ENCODE measurements at regions not wholly inside any gene's neighbourhood (a gene's known extent, or its start where the extent isn't known, plus 50 kb on each side); places are given as distances from the start of the nearest gene placed in this dataset.

DNA sequence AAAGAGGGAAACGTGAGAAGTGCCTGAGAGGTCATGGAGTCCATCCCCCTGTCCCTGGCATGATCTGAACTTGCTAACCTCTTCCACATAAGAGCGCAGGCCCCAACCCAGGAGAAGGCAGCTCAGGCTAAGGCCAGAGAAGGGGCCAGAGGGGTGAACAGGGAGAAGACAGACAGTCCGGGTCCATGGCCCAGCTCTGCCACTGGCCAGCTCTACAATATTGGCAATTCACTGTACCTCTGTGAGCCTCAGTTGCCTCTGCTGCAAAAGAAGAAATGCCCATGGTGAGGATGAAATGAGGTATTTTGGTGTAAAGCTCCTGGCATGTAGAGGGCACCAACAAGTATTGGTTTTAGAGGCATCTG is 72.3 kb downstream of the CAMK2N1 start:
- Histone ChIP-seq H3K4me3 (ENCODE audit: low read depth, low read length) (no peak overlapping the region), H3K36me3 (ENCODE audit: control insufficient read depth, insufficient read depth, low read length) (no peaks in the 10 kb centered on the region), H3K27me3 (ENCODE audit: control insufficient read depth, insufficient read depth, low read length) (no peaks in the 10 kb centered on the region)
- DNase-seq (ENCODE audit: low read depth) = no peak
- FAIRE-seq = no peak
- TF ChIP-seq, protein P1, sequence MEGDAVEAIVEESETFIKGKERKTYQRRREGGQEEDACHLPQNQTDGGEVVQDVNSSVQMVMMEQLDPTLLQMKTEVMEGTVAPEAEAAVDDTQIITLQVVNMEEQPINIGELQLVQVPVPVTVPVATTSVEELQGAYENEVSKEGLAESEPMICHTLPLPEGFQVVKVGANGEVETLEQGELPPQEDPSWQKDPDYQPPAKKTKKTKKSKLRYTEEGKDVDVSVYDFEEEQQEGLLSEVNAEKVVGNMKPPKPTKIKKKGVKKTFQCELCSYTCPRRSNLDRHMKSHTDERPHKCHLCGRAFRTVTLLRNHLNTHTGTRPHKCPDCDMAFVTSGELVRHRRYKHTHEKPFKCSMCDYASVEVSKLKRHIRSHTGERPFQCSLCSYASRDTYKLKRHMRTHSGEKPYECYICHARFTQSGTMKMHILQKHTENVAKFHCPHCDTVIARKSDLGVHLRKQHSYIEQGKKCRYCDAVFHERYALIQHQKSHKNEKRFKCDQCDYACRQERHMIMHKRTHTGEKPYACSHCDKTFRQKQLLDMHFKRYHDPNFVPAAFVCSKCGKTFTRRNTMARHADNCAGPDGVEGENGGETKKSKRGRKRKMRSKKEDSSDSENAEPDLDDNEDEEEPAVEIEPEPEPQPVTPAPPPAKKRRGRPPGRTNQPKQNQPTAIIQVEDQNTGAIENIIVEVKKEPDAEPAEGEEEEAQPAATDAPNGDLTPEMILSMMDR (IDR thresholded peaks at IDR 0.05; ENCODE audit: insufficient read depth, low read length, severe bottlenecking) = no peak

- no peak overlapping the region for H3K4me3 ChIP-seq (ENCODE audit: low read depth, low read length)
- TF ChIP-seq, protein P1 (IDR thresholded peaks at IDR 0.05; ENCODE audit: insufficient read depth, low read length, severe bottlenecking) = no peak
- H3K27me3 ChIP-seq (ENCODE audit: control insufficient read depth, insufficient read depth, low read length) = no peaks in the 10 kb centered on the region
- no peak for FAIRE-seq
- no peak for DNase-seq (ENCODE audit: low read depth)
- no peaks in the 10 kb centered on the region for H3K36me3 ChIP-seq (ENCODE audit: control insufficient read depth, insufficient read depth, low read length)
These were observed 72.8 kb downstream of the CAMK2N1 start for GRCh38 chr1:20413136-20413775.

GRCh38 chr1:20411196-20411980 is 74.6 kb downstream of the CAMK2N1 start:
- no peaks in the 10 kb centered on the region for H3K36me3 ChIP-seq (ENCODE audit: control insufficient read depth, insufficient read depth, low read length)
- no peak overlapping the region for H3K4me3 ChIP-seq (ENCODE audit: low read depth, low read length)
- TF ChIP-seq, protein P1 (IDR thresholded peaks at IDR 0.05; ENCODE audit: insufficient read depth, low read length, severe bottlenecking) = no peak
- DNase-seq (ENCODE audit: low read depth) (peak; percentile 88), FAIRE-seq (peak; percentile 66)
- H3K27me3 ChIP-seq (ENCODE audit: control insufficient read depth, insufficient read depth, low read length) = no peaks in the 10 kb centered on the region

GRCh38 chr1:20410503-20410902 is 75.5 kb downstream of the CAMK2N1 start:
- no peak for FAIRE-seq
- H3K27me3 ChIP-seq (ENCODE audit: control insufficient read depth, insufficient read depth, low read length) = peaks cover 3% of the 10 kb centered on the region
- no peak overlapping the region for H3K4me3 ChIP-seq (ENCODE audit: low read depth, low read length)
- TF ChIP-seq, protein P1 (IDR thresholded peaks at IDR 0.05; ENCODE audit: insufficient read depth, low read length, severe bottlenecking) = no peak
- no peaks in the 10 kb centered on the region for H3K36me3 ChIP-seq (ENCODE audit: control insufficient read depth, insufficient read depth, low read length)
- DNase-seq (ENCODE audit: low read depth) = no peak

GRCh38 chr1:20409971-20410370 is 76.0 kb downstream of the CAMK2N1 start:
- FAIRE-seq = no peak
- TF ChIP-seq, protein P1 (IDR thresholded peaks at IDR 0.05; ENCODE audit: insufficient read depth, low read length, severe bottlenecking) = no peak

More at GRCh38 chr1:20409971-20410370, 76.0 kb downstream of the CAMK2N1 start:
- H3K4me3 ChIP-seq (ENCODE audit: low read depth, low read length) = no peak overlapping the region
- H3K36me3 ChIP-seq (ENCODE audit: control insufficient read depth, insufficient read depth, low read length) = no peaks in the 10 kb centered on the region
- H3K27me3 ChIP-seq (ENCODE audit: control insufficient read depth, insufficient read depth, low read length) = peaks cover 8% of the 10 kb centered on the region
- DNase-seq (ENCODE audit: low read depth) = no peak
